ENCODE measurements at regions not wholly inside any gene's neighbourhood (a gene's known extent, or its start where the extent isn't known, plus 50 kb on each side); places are given as distances from the start of the nearest gene placed in this dataset.

GRCh38 chrX:41025926-41026701 lies 59.1 kb upstream of the USP9X start:
- intact Hi-C loops (cut with DNase I; ENCODE audit: low total_unique reads): no loop called here
- TF ChIP-seq POLR2AphosphoS5 (IDR thresholded peaks at IDR 0.05): no peak
- TF ChIP-seq EP300 (IDR thresholded peaks at IDR 0.05): no peak
- no peak for TF ChIP-seq POLR2A (IDR thresholded peaks at IDR 0.05)
- TF ChIP-seq CTCF (IDR thresholded peaks at IDR 0.05): no peak
- no peak overlapping the region for H3K4me3 ChIP-seq
- 32 to 69% (median 52%) methylated on average over 13 of the region's 13 CpGs for WGBS, 5 donors
- H3K27me3 ChIP-seq: peaks cover 0 to 19% (median 3%) of the 10 kb centered on the region in 3 donors
- H3K4me1 ChIP-seq: no peaks in the 10 kb centered on the region
- no peak overlapping the region for H3K27ac ChIP-seq
- no peaks in the 10 kb centered on the region for H3K36me3 ChIP-seq
- H3K9me3 ChIP-seq: peaks cover 0 to 9% (median 4%) of the 10 kb centered on the region in 4 donors
- no peak for DNase-seq

GRCh38 chrX:41026702-41027078 lies 58.6 kb upstream of the USP9X start:
- 42 to 87% (median 79%) methylated on average over 5 of the region's 5 CpGs for WGBS, 5 donors
- Histone ChIP-seq H3K36me3 (no peaks in the 10 kb centered on the region), H3K4me3 (no peak overlapping the region), H3K27ac (no peak overlapping the region), H3K27me3 (peaks cover 0 to 19% (median 3%) of the 10 kb centered on the region in 3 donors), H3K4me1 (no peaks in the 10 kb centered on the region), H3K9me3 (peaks cover 0 to 9% (median 4%) of the 10 kb centered on the region in 4 donors)
- TF ChIP-seq EP300 (IDR thresholded peaks at IDR 0.05) (no peak), POLR2A (IDR thresholded peaks at IDR 0.05) (no peak), CTCF (IDR thresholded peaks at IDR 0.05) (no peak), POLR2AphosphoS5 (IDR thresholded peaks at IDR 0.05) (no peak)
- intact Hi-C loops (cut with DNase I; ENCODE audit: low total_unique reads): no loop called here
- no peak for DNase-seq

- Histone ChIP-seq H3K27ac (no peak overlapping the region), H3K9me3 (peaks cover 0 to 7% (median 1%) of the 10 kb centered on the region in 4 donors), H3K36me3 (no peaks in the 10 kb centered on the region), H3K27me3 (peaks cover 0 to 19% (median 3%) of the 10 kb centered on the region in 3 donors), H3K4me1 (no peaks in the 10 kb centered on the region), H3K4me3 (no peak overlapping the region)
- DNase-seq: no peak
- WGBS, 5 donors: 65 to 76% (median 68%) methylated on average over 7 of the region's 7 CpGs
- intact Hi-C loops (cut with DNase I; ENCODE audit: low total_unique reads): no loop called here
- TF ChIP-seq POLR2A (IDR thresholded peaks at IDR 0.05): no peak
- no peak for TF ChIP-seq POLR2AphosphoS5 (IDR thresholded peaks at IDR 0.05)
- TF ChIP-seq EP300 (IDR thresholded peaks at IDR 0.05): no peak
- no peak for TF ChIP-seq CTCF (IDR thresholded peaks at IDR 0.05)
Measured at GRCh38 chrX:41029332-41029731, 55.9 kb upstream of the USP9X start.

- Histone ChIP-seq H3K27ac (no peak overlapping the region), H3K4me3 (no peak overlapping the region), H3K9me3 (peaks cover 0 to 6% (median 0%) of the 10 kb centered on the region in 4 donors), H3K27me3 (peaks cover 0 to 12% (median 0%) of the 10 kb centered on the region in 3 donors), H3K4me1 (no peaks in the 10 kb centered on the region), H3K36me3 (no peaks in the 10 kb centered on the region)
- intact Hi-C loops (cut with DNase I; ENCODE audit: low total_unique reads): no loop called here
- TF ChIP-seq EP300 (IDR thresholded peaks at IDR 0.05) (no peak), CTCF (IDR thresholded peaks at IDR 0.05) (no peak)
- no peak for DNase-seq
- WGBS, 5 donors: 82 to 97% (median 90%) methylated on average over 9 to 13 of the region's 13 CpGs
Measured at GRCh38 chrX:41031256-41031967, 53.8 kb upstream of the USP9X start.
